GM12874 (cell line): ENCODE measurements at regions not wholly inside any gene's neighbourhood (a gene's known extent, or its start where the extent isn't known, plus 50 kb on each side); places are given as distances from the start of the nearest gene placed in this dataset.

Experiments
- CTCF ChIP-seq: IDR thresholded peaks from 2 replicates; pipeline ENCODE4 v1.5.1; 2011; ENCODE audit warnings: low read depth, mild to moderate bottlenecking, control low read depth, low read length, moderate library complexity; ENCODE audit not compliant: insufficient read depth

GRCh38 chr6:140017470-140017869 lies 643.0 kb upstream of the CITED2 start:
- TF ChIP-seq CTCF: no peak

- no peak for TF ChIP-seq CTCF
These were observed 637.7 kb upstream of the CITED2 start for GRCh38 chr6:140012150-140012549.

- TF ChIP-seq CTCF: no peak
These were observed 637.1 kb upstream of the CITED2 start for GRCh38 chr6:140011537-140011936.

DNA sequence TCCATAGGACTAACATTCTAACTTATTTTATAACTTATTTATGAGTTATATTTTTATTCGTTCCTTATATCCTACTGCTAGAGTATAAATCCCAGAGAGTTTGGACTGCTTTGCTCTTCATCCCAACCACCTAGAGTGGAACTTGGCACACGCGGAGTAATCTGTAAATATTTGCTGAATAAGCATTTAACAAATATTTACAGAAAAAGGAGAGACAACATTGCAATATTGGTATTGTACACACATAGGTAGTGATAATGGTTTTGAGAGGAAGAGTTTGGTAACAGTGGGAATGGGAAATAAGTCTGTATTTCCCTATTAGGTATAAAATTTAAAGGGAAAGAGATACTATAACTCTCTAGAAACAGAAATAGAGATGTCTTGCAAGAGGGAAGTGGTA lies 634.8 kb upstream of the CITED2 start:
- TF ChIP-seq CTCF: no peak

DNA sequence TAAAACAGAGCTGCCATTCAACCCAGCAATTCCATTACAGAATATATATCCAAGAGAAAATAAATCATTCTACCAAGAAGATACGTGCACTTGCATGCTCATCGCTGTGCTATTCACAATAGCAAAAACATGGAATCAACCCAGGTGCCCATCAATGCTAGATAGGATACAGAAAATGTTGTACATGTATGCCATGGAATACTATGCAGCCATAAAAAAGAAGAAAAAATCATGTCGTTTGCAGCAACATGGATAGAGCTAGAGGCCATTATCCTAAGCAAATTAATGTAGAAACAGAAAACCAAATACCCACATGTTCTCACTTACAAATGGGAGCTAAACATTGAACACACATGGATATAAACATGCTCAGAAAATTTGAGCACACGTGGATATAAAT lies 633.1 kb upstream of the CITED2 start:
- TF ChIP-seq CTCF: no peak

DNA sequence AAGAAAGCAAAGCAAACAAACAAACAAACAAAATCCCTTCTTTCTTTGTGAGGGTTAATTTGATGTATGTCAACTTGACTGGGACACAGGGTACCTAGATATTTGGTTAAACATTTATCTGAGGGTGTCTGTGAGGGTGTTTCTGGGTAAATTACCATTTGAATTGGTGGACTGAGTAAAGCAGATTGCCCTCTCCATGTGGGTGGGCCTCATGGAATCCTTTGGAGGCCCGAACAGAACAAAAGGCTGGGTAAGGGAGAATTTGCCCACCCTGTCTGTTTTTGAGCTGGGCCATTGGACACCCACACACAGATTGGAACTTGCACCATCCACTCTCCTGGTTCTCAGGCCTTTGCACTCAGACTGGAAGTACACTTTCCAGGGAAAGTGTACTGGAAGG lies 628.8 kb upstream of the CITED2 start:
- no peak for TF ChIP-seq CTCF

- no peak for TF ChIP-seq CTCF
These were observed 628.1 kb upstream of the CITED2 start for GRCh38 chr6:140002396-140003022.
